Stimulated activated CD4-positive, alpha-beta T cell treated with anti-CD3 and anti-CD28 coated beads, Interleukin-1b, Interleukin-23, amount 100 ng/mL, for 4 hours (primary cell): ENCODE measurements at regions not wholly inside any gene's neighbourhood (a gene's known extent, or its start where the extent isn't known, plus 50 kb on each side); places are given as distances from the start of the nearest gene placed in this dataset.

Experiments used
- DNase-seq, 2 donors: peaks; one replicate each; pipeline ENCODE4 v3.0.0-alpha.2; 2020; ENCODE audit warnings: low read depth in 2 of 2

DNA sequence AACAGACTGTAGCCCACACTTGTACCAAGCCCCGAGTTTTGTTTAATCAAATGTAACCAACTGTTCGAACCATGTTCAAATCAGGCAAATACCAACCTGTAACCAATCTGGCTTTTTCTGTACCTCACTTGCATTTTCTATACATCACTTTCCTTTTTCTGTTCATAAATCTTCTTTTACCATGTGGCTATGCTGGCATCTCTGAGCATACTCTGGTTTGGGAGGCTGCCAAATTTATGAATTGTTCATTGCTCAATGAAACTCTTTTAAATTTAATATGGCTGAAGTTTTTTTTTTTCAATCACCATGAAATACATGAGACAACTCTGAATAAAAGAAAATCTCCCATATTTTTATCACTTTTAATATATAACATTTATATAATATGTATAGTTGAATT lies 256.1 kb downstream of the SLITRK6 start:
- no peak for DNase-seq

DNA sequence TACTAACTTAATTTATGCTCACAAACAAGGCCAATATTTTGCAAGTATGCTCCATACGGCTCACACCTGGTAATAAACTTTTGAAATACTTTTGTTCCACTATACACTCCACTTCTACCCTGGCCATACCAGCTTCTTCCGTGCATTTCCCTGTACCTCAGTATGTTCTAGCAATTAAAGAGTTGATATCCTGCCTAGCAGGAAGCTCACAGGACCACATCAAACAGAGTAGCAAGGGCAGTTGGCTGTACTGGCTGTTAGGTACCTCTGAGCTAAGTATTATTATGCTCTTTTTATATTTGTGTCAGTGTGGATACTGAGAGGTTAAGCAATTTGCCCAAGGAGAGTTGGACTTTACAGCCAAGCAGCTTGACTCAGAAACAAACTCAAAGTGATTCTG lies 257.7 kb downstream of the SLITRK6 start:
- no peak for DNase-seq

DNA sequence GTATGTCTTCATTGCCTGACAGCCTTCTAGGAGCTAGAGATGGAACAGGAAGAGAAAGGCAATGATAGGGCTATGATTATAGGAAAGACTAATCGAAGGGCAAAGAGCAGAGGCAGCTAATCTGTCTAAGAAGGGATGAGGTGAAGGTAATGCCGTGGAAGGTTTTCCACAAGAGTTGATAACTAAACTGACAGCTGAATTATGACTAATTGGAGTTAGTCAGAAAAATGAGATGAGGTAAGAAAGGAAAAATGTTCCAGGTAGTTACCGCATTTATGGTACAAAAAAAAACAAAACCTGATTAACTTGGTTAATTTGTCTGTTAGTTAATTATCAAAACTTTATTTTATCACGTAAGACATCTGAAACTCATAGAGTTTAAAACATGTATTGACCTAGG lies 260.3 kb downstream of the SLITRK6 start:
- DNase-seq = no peak

DNA sequence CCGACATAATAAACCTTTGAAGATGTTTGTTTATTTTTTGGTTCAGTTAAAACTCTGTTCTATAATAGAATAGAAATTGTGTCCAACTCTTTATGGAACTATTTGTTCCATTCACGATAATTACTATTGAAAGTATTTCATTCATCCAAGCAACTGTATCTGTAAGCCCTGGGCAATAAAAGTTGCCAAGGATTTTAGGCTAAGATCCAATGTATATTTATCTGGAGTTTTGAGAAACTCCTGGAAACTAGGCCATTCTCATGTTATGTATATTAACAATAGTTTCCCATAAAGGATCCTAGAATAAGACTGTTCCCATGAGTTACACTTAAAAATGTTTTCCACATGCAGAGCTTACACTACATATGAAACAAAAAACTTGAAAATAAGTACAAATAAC lies 261.6 kb downstream of the SLITRK6 start:
- no peak for DNase-seq

DNA sequence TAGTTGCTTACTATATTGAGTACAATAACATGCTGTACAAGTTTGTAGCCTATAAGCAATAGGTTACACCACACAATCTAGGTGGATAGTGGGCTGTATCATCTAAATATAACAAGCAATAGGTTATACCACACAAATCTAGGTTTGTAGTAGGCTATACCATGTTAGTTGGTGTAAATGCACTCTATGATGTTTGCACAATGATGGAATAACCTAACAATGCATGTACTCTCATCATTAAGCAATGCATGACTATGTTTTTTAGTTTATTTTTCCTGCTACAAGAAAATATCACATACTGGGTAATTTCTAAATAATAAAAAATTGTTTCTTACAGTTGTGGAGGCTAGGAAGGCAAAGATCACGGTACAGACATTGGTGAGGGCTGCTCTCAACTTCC lies 262.5 kb downstream of the SLITRK6 start:
- DNase-seq = no peak

DNA sequence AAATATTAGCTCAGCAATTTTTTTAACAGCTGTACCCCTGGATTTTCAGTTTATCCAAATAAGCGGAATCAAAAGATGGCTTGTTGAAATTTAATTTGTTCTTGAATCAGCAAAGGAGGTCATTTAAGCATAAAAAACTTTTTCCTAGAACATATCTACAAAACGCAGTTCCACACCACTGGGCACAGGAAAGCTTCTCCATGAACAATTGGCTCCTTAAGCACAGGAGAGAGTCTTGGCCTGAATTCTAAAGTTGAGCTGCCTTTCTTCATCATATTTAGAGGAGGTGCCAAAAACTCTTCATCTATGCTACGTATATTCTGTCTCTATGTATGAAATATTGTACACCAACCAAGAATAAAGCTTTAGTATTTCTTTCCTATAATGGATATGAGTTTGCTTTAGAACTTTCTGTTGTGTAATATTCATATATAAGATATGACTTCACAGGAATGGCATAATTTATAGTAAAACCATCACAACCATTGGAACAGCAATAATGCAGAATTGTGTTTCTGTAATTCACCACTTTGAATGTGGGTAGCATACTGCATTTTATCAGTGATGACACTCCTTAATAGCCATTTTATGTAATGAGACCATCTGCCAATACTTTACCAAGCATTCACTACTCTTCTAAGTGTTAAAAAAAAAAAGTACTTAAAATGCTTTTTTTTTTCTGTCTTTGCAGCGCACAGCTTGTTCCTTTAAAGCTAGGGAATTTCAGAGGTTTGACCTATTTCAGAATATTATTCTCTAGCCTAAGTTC lies 263.7 kb downstream of the SLITRK6 start:
- no peak for DNase-seq

DNA sequence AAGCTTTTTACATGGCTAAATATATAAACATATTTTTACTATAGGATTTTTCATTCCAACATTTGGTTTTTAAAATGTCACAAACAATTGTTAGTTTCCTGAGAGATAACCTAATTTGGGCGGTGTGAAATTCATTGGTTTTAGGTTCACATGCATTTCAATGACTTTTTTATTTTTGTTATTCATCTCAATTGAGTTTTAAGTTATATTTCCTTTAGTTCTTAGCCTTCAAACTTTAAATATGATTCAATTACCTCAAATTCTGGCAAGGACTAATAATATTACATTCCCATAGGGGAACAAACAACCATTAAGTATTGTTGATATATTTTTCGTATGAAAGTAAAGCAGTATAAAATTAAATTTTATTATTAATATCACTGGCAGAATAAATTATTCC lies 265.3 kb downstream of the SLITRK6 start:
- no peak for DNase-seq

DNA sequence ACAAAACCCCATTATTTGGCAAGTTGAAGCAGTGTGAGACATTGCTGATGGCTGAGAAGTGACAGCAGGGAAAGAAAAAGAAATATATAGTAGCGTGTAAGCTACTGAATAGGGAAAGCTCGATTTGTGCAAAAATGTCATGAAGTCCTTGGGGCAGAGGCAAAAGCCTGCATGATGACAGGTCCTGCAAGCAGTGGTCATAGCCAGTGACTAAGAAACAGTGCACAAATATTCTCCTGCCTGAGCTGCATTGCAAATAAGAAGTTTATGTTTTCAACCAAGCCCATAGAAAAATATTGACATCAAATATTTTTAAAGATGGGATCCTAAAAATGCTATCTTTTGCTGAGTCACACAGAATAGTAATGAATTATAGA lies 270.0 kb downstream of the SLITRK6 start:
- no peak for DNase-seq

DNA sequence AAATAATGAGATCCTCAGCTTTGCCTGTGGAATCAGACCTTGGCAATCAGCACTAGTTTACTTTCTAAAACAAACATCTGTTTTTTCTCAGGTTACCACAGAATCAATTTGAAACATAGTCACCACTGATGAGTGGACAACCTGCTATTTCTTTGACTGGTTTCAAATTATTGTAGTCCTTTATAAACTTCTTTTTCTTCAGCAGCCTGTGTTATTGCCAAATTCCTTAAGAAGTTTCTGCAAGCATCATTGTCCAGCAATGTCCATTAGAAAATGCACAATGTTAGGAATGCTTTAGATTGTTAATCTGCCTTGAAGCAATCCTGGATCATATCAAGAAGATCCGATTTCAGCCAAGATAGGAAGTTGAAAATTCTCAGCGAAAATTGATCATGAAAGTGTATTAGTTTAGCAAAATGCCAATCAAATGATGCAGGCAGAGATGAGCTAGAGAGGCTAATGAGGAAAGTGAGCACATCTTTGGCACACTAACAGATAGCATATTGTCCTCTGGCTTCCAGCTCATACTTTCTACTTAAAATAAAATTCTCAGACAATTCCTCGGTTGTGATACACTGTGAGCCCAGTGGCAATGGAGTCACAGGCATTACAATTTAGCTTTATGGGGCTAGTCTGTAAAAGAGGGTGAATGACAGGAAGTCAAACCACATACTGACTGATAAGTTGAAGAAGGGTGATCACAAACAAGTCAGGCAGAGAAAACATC lies 270.6 kb downstream of the SLITRK6 start:
- no peak for DNase-seq

DNA sequence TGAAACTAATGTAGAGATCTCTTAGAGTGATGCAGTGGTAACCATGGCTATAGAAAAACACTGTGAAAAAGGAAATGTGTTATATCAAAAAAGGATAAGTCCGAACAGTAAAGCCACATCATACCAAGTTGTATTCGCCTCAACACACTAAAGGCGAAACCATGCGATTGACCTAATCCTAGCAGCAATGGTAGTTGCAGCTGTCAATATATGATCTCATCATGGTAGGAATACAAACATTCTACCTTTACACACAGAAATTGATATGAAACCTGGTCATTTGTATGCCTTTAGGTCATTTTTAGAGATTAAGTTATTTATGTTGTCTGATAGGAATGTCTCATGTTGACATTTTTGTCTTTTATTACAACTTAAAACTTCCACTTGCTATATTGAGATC lies 271.9 kb downstream of the SLITRK6 start:
- DNase-seq = no peak

DNA sequence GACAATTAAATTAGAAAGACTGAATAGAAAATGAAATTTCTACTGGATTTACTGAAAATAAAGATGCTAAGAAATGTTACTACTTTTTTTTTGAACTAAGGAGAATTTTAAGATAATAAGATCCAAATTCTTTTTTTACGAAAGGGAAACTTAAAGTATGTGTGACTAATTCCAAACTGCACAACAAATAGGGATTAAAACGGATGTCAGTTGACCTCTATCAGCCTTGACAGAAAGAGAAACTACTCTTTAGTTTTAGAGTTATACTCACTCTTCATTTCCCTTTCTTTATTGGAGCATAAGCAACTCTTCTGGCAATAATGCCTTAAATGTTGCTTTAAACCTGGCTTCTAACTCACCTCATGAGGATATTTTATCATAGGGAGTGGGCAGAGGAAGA lies 273.8 kb downstream of the SLITRK6 start:
- no peak for DNase-seq

DNA sequence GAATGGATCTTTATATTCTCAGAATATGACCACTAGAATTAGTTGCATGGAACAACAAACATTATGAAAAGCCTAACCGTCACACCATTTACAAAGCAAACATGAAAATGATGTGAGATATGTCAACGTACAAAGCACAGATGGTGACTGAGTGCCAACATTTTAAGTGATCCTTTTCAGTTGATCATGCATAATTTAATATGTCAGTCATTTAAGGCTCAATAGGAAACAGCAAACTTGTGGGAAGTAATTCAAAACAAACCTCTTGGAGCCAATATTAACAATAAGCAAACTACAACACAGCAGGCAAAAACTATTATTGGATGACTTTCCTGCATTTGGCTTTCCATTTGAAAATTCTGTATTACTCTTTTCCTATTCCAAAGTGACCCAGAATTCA lies 277.6 kb downstream of the SLITRK6 start:
- DNase-seq = no peak

DNA sequence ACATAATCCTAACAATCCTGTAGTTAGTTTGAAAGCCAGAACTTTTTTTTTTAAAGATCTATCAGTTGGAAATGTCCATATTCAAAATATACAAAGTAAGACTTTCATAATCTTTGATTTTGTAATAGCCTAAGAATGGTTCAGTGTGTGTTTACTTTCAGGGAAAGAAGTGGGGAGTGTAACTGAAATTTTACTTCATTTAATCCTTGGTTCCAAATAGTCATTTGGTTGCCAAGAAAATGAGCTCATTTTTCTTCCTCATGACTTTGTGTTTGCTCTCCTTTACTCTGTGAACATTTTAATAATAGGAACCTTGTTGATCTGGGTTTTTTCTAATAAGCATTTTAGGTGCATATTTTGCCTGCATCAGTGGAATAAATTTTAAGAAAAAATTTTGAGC lies 278.8 kb downstream of the SLITRK6 start:
- no peak for DNase-seq

DNA sequence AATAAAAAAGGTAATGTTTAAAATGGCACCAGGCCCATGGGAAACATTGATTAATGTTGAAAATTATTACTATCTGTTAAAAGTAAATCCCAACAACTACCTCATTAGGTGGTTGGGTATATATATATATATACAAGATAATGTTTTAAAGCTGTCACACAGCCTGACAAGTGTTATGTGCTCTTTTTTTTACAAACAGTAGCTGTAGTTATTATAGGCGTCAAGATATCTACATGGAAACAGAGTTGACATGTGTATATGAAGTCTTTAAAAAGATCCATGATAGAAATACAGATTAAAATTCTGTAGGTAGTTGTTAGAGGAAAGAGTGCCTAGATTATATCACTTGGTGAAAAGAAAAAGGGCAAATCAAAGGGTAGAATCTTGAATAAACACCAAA lies 279.9 kb downstream of the SLITRK6 start:
- DNase-seq = no peak

DNA sequence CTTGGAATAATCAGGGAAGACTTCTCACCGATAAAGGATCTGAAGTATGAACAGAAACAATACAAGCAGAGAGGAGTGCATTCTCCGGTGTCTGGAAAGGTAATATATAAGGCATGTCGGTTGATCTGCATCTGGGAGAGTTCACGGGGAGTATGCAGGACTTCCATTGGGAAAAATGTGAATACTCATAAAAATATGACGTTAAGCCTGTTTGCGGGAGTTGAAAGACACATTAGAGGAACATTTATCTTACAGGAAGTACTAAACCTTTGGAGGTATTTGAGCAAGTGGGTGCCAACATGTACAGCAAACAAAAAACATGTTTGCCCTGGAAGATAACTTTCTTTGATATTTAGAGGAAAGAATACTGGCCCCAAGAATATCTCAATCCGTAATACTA lies 286.8 kb downstream of the SLITRK6 start:
- DNase-seq = no peak

DNA sequence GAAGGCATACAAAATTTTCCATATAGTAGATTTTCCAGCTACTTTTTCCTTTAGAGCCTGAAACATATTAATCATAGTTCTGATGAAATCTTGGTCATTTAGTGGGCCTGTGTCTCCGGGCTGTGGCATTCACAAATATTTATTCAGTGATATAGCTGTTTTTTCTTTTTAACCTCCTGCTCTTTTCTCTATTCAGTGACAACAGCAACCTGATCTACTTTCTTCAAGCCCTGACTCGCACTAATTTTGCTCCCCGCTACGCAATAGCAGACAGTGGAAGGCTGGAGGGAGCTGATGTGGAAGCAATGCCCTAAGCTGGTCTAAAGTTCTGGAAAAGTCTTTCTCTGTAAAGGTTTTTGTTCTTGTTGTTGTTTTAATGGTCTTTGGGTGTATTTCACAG lies 289.7 kb downstream of the SLITRK6 start:
- no peak for DNase-seq

DNA sequence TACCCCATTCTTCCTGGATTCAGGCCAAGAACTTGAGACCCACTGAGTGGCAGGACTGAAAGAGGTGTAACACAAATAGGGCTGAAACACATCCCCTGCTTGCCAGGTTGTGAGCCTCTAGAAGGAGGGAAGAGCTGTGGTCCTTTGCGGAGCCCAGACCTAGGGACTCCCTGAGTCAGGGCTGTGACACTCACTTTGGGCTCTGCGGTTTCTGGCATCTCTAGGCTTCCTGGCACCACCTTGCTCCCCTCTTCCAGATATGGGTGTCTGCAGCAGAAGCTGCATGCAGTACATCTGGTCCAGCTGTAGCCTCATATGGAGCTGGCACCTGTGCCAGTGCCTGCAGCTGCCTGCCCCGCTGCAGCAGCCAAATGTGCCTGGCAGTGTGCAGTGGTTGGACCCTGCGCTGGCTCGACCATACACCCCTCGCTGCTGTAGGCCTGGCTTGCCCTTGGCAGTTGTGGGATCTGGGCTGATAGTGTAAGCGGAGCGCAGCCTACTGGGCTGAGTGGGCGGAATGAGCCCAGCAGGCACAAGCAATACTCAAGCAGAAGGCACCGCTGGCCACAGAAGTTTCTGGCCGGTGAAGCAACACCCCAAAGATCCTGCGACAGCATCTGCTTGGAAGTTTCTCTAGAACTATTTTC lies 290.4 kb downstream of the SLITRK6 start:
- no peak for DNase-seq

DNA sequence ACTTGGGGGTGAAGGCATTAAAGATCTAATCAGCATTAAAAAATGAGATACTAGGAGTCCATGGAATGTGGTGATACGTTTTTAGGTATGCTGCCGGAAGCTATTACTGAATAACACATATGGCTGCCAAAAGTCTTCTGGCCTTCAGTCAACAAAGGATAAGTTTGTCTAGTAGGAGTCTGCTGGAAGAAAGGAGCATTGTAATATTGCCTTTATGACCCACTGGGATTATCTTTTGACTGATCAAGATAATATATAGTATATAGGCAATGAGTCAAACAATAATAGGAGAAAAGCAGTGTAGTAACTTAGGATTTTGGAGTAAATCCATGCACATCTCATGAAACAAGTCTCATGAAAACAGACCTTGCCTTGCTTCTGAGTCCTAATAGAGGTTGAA lies 295.4 kb downstream of the SLITRK6 start:
- DNase-seq = no peak

DNA sequence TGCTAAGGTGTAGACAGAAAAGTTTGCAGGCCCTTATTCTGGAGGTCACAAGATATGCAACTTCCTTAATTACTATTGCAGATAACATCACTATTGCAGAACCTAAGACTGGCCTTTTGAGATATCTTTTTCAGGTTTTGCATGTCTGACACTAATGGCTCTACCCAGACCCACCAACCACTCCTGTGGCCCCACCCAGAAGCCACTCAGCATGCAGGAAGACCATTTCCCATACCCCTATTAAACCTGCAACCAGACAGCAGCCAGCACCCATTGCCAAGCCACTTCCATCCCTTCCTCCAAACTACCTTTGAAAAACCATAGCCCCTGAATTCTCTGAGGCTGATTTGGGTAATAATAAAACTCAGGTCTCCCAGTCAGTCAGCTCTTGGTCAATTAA lies 297.6 kb downstream of the SLITRK6 start:
- DNase-seq = no peak

DNA sequence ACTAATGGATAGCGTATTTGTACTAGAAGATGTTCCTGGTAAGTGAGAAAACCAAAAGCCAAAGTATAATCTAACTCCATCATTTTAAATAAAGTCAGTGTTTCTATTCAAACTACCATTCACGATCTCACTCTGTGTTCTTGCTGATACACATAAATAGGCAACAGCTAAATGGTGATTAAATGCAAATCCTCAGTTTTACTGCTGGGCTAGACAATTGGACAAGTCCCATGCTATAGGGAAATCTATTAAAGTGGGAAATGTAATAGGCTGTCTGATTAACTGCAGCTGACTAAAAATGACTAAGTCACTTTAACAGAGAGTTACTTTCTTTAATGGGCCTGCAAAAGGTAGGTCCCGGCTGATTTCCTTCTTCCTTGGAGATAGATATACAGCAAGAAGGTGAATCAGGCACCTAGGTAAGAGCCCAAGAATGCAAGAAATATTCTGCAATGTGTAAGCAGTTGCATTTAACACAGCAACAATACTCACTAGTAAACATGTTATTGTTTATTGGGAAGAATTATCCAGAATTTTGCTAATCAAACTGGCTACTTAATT lies 298.4 kb downstream of the SLITRK6 start:
- DNase-seq = no peak

DNA sequence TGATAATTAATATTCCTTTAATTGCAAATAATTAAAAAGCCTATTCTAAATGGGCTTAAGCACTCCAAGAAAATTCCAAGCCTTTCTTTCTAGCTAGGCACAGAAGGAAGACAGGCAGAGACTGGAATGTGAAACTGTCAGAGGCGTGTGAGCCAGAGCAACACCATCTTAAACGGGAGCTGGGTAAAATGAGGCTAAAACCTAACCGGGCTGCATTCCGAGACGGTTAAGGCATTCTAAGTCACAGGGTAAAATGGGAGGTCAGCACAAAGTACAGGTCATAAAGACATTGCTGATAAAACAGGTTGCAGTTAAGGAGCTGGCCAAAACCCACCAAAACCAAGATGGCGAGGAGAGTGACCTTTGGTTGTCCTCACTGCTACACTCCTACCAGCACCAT lies 300.4 kb downstream of the SLITRK6 start:
- no peak for DNase-seq

DNA sequence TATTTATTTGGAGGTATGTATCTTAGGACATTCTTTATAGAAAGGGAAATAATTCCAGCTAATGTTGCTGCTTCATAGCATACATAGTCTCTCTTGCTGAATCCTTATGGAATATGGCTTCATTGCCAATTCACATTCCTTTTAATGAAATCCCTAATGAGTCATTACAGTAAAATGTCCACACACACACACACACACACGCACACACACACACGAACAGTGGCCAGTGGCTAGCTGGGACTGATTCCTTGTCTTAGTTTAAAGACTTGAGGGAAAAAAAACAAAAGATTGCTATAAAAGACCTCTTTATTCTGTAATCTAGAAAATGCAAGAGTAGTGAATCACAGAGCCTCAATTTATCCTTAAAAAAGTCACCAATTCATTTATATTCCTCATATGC lies 301.6 kb downstream of the SLITRK6 start:
- DNase-seq = no peak

DNA sequence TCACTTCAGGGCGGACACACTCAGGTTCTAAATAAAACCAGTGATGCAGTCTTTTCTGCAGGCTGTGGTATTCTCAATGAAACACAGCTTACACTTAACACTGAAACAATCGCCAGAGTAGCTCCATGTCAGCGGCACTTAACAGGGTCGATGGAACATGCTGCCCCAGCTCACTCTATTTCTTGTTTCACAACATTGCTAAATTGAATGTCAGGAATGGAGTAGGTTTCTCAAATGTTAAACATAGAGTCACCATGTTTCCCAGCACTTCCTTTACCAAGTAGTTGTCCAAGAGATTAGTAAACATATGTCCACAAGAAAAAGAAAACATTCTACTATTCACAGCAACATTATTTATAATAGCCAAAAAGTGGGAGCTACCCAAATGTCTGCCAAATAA lies 306.9 kb downstream of the SLITRK6 start:
- DNase-seq = no peak
